Caco-2 (cell line): ENCODE measurements at regions not wholly inside any gene's neighbourhood (a gene's known extent, or its start where the extent isn't known, plus 50 kb on each side); places are given as distances from the start of the nearest gene placed in this dataset.
A peak's percentile ranks its signal among the peaks of the same experiment; 100 is the strongest.

Experiments
- BruUV-seq: library from RNA; stranded (reverse); fragments of 400-500 nt; replicated peaks from 2 replicates; lab custom pipeline; 2021; lab: Mats Ljungman, UMichigan
- CTCF ChIA-PET: fragments of 300-600 bp; sonication (Branson Sonifier 250); formaldehyde crosslinking; loops from one replicate; lab custom pipeline; 2022; ENCODE audit warnings: antibody characterized with exemption; lab: Charles Lee
- POLR2A ChIA-PET: fragments of 300-600 bp; sonication (Branson Sonifier 250); formaldehyde crosslinking; loops from one replicate; lab custom pipeline; 2022; ENCODE audit warnings: antibody characterized with exemption; lab: Charles Lee
- DNase-seq, 2 experiments: peaks; one replicate each; pipeline versions ENCODE4 v3.0.0 to v3.0.0-alpha.2; 2020 to 2022
- H3K27me3 ChIP-seq: replicated peaks from 2 replicates; pipeline ENCODE4 v1.6.0; 2011; ENCODE audit warnings: low read length; ENCODE audit not compliant: control insufficient read depth, insufficient read depth
- H3K36me3 ChIP-seq: 2 replicates; pipeline ENCODE4 v1.5.1; 2011; ENCODE audit warnings: low read length; ENCODE audit not compliant: control insufficient read depth, insufficient read depth
- H3K4me1 ChIP-seq: fragments of 250-450 bp; sonication (Bioruptor Pico); 2 replicates; pipeline ENCODE4 v1.5.1; 2020; ENCODE audit warnings: mild to moderate bottlenecking
- H3K4me3 ChIP-seq: 2 replicates; pipeline ENCODE4 v1.5.1; 2011; ENCODE audit warnings: low read depth, mild to moderate bottlenecking, control low read depth, low read length
- H3K9me3 ChIP-seq: fragments of 250-450 bp; sonication (Bioruptor Pico); 2 replicates; pipeline ENCODE4 v1.5.1; 2020; ENCODE audit warnings: mild to moderate bottlenecking, moderate library complexity
- H3K27ac Mint-ChIP-seq: one replicate; pipeline ENCODE4 v1.8.0; 2022; ENCODE audit warnings: mixed read lengths; ENCODE audit not compliant: unreplicated experiment
- H3K27me3 Mint-ChIP-seq: one replicate; pipeline ENCODE4 v1.8.0; 2022; ENCODE audit warnings: mixed read lengths; ENCODE audit not compliant: insufficient read depth, unreplicated experiment
- H3K36me3 Mint-ChIP-seq: one replicate; pipeline ENCODE4 v1.8.0; 2022; ENCODE audit warnings: mild to moderate bottlenecking, mixed read lengths; ENCODE audit not compliant: insufficient read depth, unreplicated experiment
- H3K4me1 Mint-ChIP-seq: one replicate; pipeline ENCODE4 v1.8.0; 2022; ENCODE audit warnings: low read depth, mixed read lengths; ENCODE audit not compliant: unreplicated experiment
- H3K4me3 Mint-ChIP-seq: one replicate; pipeline ENCODE4 v1.8.0; 2022; ENCODE audit warnings: mild to moderate bottlenecking, moderate library complexity, mixed read lengths; ENCODE audit not compliant: unreplicated experiment
- H3K9me3 Mint-ChIP-seq: one replicate; pipeline ENCODE4 v1.8.0; 2022; ENCODE audit warnings: mixed read lengths; ENCODE audit not compliant: unreplicated experiment
- intact Hi-C: fragments of 100-400 bp; cut with micrococcal nuclease; formaldehyde crosslinking; loops from one replicate; pipeline ENCODE4 v1.10.0; 2022; ENCODE audit not compliant: unreplicated experiment
- TF ChIP-seq, protein P1 (sequence below), 2 experiments: fragments of 200-600 bp in 1 of 2; IDR thresholded peaks; 1 replicate in 1 of 2; 2 replicates in 1 of 2; pipeline versions ENCODE4 v1.5.1 to v1.8.0; 2011 to 2022; ENCODE audit warnings: antibody characterized with exemption in 1 of 2, control low read depth in 1 of 2, inconsistent platforms in 1 of 2, low read depth in 1 of 2, low read length in 1 of 2, mild to moderate bottlenecking in 1 of 2, moderate library complexity in 1 of 2; ENCODE audit not compliant: insufficient read depth in 1 of 2, severe bottlenecking in 1 of 2, unreplicated experiment in 1 of 2

- POLR2A ChIA-PET: no interaction called here
- Histone ChIP-seq H3K36me3 (no peaks in the 10 kb centered on the region), H3K4me1 (no peaks in the 10 kb centered on the region), H3K9me3 (no peaks in the 10 kb centered on the region), H3K27me3 (no peaks in the 10 kb centered on the region), H3K4me3 (no peak overlapping the region)
- CTCF ChIA-PET: no interaction called here
- H3K4me3 Mint-ChIP-seq: no peak overlapping the region
- no peaks in the 10 kb centered on the region for H3K36me3 Mint-ChIP-seq
- peaks cover 15% of the 10 kb centered on the region for H3K9me3 Mint-ChIP-seq
- intact Hi-C loops: no loop called here
- H3K27me3 Mint-ChIP-seq: no peaks in the 10 kb centered on the region
- no peak for DNase-seq
- BruUV-seq: no TSS peak
- no peak overlapping the region for H3K27ac Mint-ChIP-seq
- TF ChIP-seq, protein P1, sequence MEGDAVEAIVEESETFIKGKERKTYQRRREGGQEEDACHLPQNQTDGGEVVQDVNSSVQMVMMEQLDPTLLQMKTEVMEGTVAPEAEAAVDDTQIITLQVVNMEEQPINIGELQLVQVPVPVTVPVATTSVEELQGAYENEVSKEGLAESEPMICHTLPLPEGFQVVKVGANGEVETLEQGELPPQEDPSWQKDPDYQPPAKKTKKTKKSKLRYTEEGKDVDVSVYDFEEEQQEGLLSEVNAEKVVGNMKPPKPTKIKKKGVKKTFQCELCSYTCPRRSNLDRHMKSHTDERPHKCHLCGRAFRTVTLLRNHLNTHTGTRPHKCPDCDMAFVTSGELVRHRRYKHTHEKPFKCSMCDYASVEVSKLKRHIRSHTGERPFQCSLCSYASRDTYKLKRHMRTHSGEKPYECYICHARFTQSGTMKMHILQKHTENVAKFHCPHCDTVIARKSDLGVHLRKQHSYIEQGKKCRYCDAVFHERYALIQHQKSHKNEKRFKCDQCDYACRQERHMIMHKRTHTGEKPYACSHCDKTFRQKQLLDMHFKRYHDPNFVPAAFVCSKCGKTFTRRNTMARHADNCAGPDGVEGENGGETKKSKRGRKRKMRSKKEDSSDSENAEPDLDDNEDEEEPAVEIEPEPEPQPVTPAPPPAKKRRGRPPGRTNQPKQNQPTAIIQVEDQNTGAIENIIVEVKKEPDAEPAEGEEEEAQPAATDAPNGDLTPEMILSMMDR (IDR thresholded peaks at IDR 0.05; ENCODE audit: insufficient read depth in 1 of 2, low read depth in 1 of 2, low read length in 1 of 2, severe bottlenecking in 1 of 2, unreplicated experiment in 1 of 2): no peak
- no peaks in the 10 kb centered on the region for H3K4me1 Mint-ChIP-seq
Measured at GRCh38 chr7:153190986-153191385, 431.4 kb downstream of the ACTR3B start.

- H3K4me1 Mint-ChIP-seq: no peaks in the 10 kb centered on the region
- H3K27me3 Mint-ChIP-seq: peaks cover 2% of the 10 kb centered on the region
- no peak overlapping the region for H3K4me3 Mint-ChIP-seq
- CTCF ChIA-PET: interaction anchor here (0.7 kb wide), 1 partner anchor 242 kb away, joined by 3 read pairs; no protein-coding TSS in a partner anchor
- no peaks in the 10 kb centered on the region for H3K27me3 ChIP-seq
- TF ChIP-seq, protein P1 (IDR thresholded peaks at IDR 0.05; ENCODE audit: insufficient read depth in 1 of 2, low read depth in 1 of 2, low read length in 1 of 2, severe bottlenecking in 1 of 2, unreplicated experiment in 1 of 2): peak; percentile 33 to 57
- H3K9me3 ChIP-seq: no peaks in the 10 kb centered on the region
- peaks cover 15% of the 10 kb centered on the region for H3K9me3 Mint-ChIP-seq
- no peak overlapping the region for H3K4me3 ChIP-seq
- H3K36me3 Mint-ChIP-seq: no peaks in the 10 kb centered on the region
- no TSS peak for BruUV-seq
- H3K4me1 ChIP-seq: no peaks in the 10 kb centered on the region
- DNase-seq: peak; percentile 40 to 43
- H3K27ac Mint-ChIP-seq: no peak overlapping the region
- no peaks in the 10 kb centered on the region for H3K36me3 ChIP-seq
- intact Hi-C loops: no loop called here
- POLR2A ChIA-PET: no interaction called here
Measured at GRCh38 chr7:153193144-153193595, 433.6 kb downstream of the ACTR3B start.

DNA sequence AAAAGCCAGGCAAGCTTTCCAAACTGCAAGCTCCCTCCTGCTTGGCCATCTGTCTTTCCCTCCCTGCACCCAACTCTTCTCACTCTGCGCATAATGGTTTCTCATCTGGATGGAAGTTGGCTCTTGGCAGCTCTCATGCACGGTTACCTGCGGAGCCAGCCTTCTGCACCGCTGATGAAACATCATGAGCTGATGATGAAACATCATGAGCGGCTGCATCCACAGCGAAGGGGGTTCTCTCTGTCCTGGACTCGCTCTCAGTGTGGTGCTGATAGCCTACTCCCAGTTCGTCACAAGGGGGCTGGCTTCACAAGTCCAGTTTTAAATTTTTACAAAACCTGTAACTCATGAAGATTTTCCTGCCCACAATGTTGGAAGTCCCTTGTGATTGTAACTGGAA is 457.5 kb downstream of the ACTR3B start:
- DNase-seq: no peak
- no peaks in the 10 kb centered on the region for H3K36me3 ChIP-seq
- H3K4me3 ChIP-seq: no peak overlapping the region
- no peaks in the 10 kb centered on the region for H3K27me3 Mint-ChIP-seq
- no peak overlapping the region for H3K4me3 Mint-ChIP-seq
- H3K4me1 Mint-ChIP-seq: no peaks in the 10 kb centered on the region
- intact Hi-C loops: no loop called here
- H3K36me3 Mint-ChIP-seq: no peaks in the 10 kb centered on the region
- no peaks in the 10 kb centered on the region for H3K4me1 ChIP-seq
- ChIA-PET POLR2A (no interaction called here), CTCF (no interaction called here)
- TF ChIP-seq, protein P1 (IDR thresholded peaks at IDR 0.05; ENCODE audit: insufficient read depth in 1 of 2, low read depth in 1 of 2, low read length in 1 of 2, severe bottlenecking in 1 of 2, unreplicated experiment in 1 of 2): no peak
- H3K9me3 ChIP-seq: no peaks in the 10 kb centered on the region
- H3K9me3 Mint-ChIP-seq: peaks cover 27% of the 10 kb centered on the region
- no TSS peak for BruUV-seq
- no peaks in the 10 kb centered on the region for H3K27me3 ChIP-seq
- no peak overlapping the region for H3K27ac Mint-ChIP-seq
